Astrocyte of the spinal cord (primary cell): ENCODE measurements at regions not wholly inside any gene's neighbourhood (a gene's known extent, or its start where the extent isn't known, plus 50 kb on each side); places are given as distances from the start of the nearest gene placed in this dataset.

Experiments used
- DNase-seq: peaks from one replicate; pipeline ENCODE4 v3.0.0; 2011; ENCODE audit warnings: low read depth, low spot score
- H3K4me3 ChIP-seq: 2 replicates; pipeline ENCODE4 v1.5.1; 2011; ENCODE audit warnings: low read depth, mild to moderate bottlenecking, low read length, moderate library complexity
- in situ Hi-C: cut with HindIII; loops from 2 replicates; pipeline ENCODE4 v1.10.0; 2017; ENCODE audit warnings: low sequenced_read_pairs
- TF ChIP-seq, protein P1 (sequence below): IDR thresholded peaks from 2 replicates; pipeline ENCODE4 v1.5.1; 2012; ENCODE audit warnings: low read depth, mild to moderate bottlenecking, low read length, inconsistent platforms

DNA sequence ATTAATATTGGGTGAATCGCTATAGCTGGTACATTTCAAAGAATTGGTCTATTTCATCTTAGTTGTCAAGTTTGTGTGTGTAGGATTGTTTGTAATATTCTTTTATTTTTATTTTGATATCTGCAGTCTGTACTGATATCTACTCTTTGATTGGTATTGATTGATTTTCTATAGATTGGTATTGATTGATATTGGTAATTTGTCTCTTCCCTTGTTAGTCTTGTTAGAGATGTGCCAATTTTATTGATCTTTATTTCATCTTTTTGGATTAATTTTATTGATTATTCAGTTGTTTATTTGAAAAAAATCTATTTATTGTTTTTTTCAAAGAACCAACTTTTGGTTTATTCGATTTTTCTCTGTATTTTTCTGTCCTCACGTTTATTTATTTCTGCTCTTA lies 61.4 kb downstream of the TM2D3 start:
- H3K4me3 ChIP-seq, result no peak overlapping the region
- DNase-seq, result no peak
- in situ Hi-C loops, result no loop called here
- TF ChIP-seq, protein P1, sequence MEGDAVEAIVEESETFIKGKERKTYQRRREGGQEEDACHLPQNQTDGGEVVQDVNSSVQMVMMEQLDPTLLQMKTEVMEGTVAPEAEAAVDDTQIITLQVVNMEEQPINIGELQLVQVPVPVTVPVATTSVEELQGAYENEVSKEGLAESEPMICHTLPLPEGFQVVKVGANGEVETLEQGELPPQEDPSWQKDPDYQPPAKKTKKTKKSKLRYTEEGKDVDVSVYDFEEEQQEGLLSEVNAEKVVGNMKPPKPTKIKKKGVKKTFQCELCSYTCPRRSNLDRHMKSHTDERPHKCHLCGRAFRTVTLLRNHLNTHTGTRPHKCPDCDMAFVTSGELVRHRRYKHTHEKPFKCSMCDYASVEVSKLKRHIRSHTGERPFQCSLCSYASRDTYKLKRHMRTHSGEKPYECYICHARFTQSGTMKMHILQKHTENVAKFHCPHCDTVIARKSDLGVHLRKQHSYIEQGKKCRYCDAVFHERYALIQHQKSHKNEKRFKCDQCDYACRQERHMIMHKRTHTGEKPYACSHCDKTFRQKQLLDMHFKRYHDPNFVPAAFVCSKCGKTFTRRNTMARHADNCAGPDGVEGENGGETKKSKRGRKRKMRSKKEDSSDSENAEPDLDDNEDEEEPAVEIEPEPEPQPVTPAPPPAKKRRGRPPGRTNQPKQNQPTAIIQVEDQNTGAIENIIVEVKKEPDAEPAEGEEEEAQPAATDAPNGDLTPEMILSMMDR, result no peak

DNA sequence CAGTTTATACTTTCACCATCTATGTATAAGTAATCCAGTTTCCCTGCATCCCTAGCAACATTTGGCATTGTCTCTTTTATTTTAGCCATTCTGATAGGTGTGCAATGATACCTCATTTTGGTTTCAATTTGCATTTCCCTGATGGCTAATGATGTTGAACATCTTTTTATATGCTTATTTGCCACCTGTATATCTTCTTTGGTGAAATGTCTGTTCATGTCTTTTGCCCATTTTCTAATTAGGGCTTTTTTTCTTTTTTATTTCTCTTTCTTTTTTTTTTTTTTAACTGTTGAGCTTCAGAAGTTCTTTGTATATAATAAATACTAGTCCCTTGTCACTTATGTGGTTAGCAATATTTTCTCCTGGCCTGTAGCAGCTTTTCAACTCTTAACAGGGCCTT lies 68.9 kb downstream of the TM2D3 start:
- DNase-seq, result no peak
- H3K4me3 ChIP-seq, result no peak overlapping the region
- in situ Hi-C loops, result no loop called here
- TF ChIP-seq, protein P1, result no peak

DNA sequence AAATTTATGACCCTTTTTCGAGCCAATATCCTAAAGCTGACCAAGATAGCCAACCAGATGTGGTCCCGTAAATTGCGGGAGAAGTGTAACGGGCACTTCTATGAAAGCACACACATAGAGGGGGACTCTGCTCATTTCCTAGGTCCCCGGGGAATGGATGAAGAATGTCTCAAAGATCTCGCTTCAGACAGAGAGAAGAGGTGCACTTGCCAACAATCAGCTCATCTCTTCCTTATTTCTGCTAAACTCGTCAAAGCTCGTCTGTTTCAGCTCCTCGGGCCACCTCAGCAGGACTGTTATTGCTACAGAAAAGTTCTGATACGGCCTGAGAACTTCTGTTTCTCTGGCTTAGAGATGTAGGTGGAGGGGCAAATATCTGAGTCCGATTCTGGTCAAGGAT lies 71.8 kb downstream of the TM2D3 start:
- TF ChIP-seq, protein P1, result no peak
- in situ Hi-C loops, result no loop called here
- no peak for DNase-seq
- H3K4me3 ChIP-seq, result no peak overlapping the region

DNA sequence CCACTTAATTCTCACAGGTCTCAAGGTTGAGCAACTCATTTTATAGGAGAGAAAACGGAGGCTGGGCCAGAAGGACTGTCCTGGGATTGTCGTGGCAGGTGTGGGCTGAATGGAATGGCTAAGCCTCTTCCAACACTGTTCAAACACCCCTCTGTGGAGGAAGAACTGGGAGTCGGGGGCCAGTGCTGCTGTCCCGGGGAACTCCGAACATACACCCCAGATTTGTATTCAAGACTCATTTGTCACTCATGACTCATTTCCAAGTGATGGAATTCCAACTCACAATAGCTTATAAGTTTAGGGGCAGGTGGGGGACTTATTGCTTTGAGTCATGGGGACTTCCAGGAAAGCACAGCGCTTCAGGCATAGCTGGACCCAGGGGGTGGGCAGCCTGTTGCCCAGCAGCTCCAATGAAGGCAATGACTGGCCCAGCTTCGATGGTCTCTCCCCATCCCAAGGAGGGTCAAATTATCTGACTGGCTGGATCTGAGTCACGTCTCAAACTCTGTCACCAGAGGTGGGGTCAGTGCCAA lies 72.5 kb downstream of the TM2D3 start:
- peak; percentile 12 for DNase-seq
- no peak overlapping the region for H3K4me3 ChIP-seq
- in situ Hi-C loops, result no loop called here
- TF ChIP-seq, protein P1, result no peak

DNA sequence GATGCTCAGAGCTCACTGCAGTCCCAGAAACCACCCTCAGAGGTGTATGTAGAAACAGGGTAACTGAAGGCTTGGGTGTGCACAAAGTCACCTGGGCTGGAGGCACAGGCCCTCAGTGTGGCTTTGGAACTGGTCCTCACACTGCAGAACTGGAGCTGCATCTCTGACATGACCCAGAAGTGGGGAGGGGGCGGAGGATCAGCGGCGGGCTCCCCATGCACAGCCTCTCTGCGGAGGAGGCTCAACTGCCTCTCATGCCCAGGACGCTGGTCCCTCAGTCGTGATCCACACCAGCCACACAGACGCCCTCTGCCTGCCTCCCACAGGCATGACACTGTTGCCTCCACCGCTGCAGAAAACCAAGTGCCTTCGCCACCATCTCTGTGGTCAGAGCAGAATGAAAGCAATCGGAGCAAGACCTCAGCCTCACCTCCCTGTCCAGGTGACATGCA lies 73.7 kb downstream of the TM2D3 start:
- TF ChIP-seq, protein P1, result no peak
- no peak for DNase-seq
- in situ Hi-C loops, result no loop called here

DNA sequence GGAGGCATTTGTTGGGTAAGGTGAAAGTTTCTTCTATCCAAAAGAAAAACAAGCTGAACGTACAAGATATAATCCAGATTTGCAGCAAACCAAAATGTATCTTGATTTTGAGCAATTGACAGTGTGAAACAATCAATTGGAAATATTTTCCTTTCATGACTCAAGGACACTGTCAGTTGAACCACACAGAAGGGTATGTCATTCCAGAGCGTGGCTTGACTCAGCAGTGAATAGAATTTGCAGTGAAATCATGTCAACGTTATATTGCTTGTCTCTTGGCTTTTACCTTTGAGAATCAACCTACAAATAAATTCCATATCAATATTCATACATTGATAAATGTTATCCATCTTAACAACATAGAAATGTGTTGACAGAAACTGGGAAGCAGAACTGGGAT lies 78.2 kb downstream of the TM2D3 start:
- in situ Hi-C loops, result no loop called here
- no peak for DNase-seq
- no peak overlapping the region for H3K4me3 ChIP-seq
- TF ChIP-seq, protein P1, result no peak

More for the DNA sequence above, 73.7 kb downstream of the TM2D3 start:
- H3K4me3 ChIP-seq, result no peak overlapping the region

DNA sequence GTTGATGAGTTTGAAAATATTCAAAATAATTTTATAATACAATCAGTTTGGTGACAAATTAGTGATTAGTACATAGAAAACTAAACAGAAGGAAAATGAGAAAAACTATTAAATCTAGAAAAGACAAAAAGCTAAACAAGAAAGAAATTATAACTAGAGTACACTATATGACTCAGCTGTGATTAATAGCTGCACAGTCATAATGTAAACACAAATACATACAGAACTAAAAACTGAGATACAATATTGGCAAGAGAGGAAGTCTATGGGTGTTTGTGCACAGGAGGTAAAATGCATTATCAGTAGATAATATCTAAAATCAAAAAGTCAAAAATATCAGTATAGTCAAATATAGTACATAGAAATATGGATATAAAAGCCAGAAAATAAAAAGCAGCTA lies 80.7 kb upstream of the PCSK6 start:
- H3K4me3 ChIP-seq, result no peak overlapping the region
- in situ Hi-C loops, result no loop called here
- no peak for DNase-seq
- TF ChIP-seq, protein P1, result no peak
